ENCODE measurements at regions not wholly inside any gene's neighbourhood (a gene's known extent, or its start where the extent isn't known, plus 50 kb on each side); places are given as distances from the start of the nearest gene placed in this dataset.
"Not testable (repeated sequence)": the region's sequence is repeated elsewhere in the genome, so short reads cannot be mapped to it uniquely, and the experiment has no call there.

GRCh38 chr16:79836144-79836543 is 235.6 kb upstream of the MAF start:
- TF ChIP-seq CTCF (IDR thresholded peaks at IDR 0.05) = no peak
- H3K4me1 Mint-ChIP-seq (ENCODE audit: low read depth) = no peaks in the 10 kb centered on the region
- no peaks in the 10 kb centered on the region for H3K36me3 Mint-ChIP-seq (ENCODE audit: low read depth)
- no peak overlapping the region for H3K4me3 Mint-ChIP-seq (ENCODE audit: unreplicated experiment)
- H3K27ac Mint-ChIP-seq (ENCODE audit: unreplicated experiment) = no peak overlapping the region
- peaks cover 5% of the 10 kb centered on the region for H3K27me3 Mint-ChIP-seq (ENCODE audit: low read depth)
- H3K9me3 Mint-ChIP-seq (ENCODE audit: low read depth) = no peaks in the 10 kb centered on the region
- no peak for DNase-seq (ENCODE audit: low spot score)

DNA sequence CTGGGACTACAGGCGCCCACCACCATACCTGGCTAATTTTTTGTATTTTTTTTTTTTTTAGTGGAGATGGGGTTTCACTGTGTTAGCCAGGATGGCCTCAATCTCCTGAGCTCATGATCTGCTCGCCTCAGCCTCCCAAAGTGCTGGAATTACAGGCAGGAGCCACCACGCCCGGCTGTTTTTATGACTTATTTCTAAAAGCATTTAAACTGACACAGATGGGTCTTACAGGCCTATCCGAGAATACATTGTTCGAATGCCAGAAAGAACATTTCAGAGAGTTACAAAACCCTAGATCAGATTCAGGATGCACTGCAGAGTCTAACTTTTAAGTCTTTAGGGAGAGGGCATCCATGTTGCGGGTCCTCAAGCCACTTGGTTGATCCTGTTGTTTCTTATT is 234.7 kb upstream of the MAF start:
- Mint-ChIP-seq H3K4me1 (ENCODE audit: low read depth) (no peaks in the 10 kb centered on the region), H3K27me3 (ENCODE audit: low read depth) (peaks cover 3% of the 10 kb centered on the region), H3K4me3 (ENCODE audit: unreplicated experiment) (no peak overlapping the region), H3K9me3 (ENCODE audit: low read depth) (no peaks in the 10 kb centered on the region), H3K27ac (ENCODE audit: unreplicated experiment) (no peak overlapping the region), H3K36me3 (ENCODE audit: low read depth) (no peaks in the 10 kb centered on the region)
- TF ChIP-seq CTCF (IDR thresholded peaks at IDR 0.05) = no peak
- no peak for DNase-seq (ENCODE audit: low spot score)

DNA sequence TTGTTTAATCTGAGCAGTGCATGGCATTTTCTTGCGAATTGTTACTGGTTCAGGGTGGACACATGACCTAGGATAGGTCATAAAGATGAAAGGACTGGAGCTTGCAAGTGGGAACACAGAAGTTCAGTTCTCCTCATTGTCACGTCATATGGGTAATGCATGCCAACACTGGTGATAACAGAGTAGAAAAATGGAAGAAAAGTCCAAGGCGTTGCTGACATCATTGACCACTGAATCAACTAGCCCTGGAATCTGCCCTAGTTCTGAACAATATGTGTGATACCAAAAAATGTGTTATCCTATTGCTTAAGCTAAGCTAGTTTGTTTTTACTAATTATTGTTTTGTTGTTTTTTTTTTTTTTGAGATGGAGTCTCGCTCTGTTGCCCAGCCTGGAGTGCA is 234.2 kb upstream of the MAF start:
- peaks cover 3% of the 10 kb centered on the region for H3K27me3 Mint-ChIP-seq (ENCODE audit: low read depth)
- H3K9me3 Mint-ChIP-seq (ENCODE audit: low read depth) = no peaks in the 10 kb centered on the region
- no peak for DNase-seq (ENCODE audit: low spot score)
- no peak for TF ChIP-seq CTCF (IDR thresholded peaks at IDR 0.05)
- H3K27ac Mint-ChIP-seq (ENCODE audit: unreplicated experiment) = no peak overlapping the region
- no peaks in the 10 kb centered on the region for H3K4me1 Mint-ChIP-seq (ENCODE audit: low read depth)
- no peaks in the 10 kb centered on the region for H3K36me3 Mint-ChIP-seq (ENCODE audit: low read depth)
- no peak overlapping the region for H3K4me3 Mint-ChIP-seq (ENCODE audit: unreplicated experiment)

DNA sequence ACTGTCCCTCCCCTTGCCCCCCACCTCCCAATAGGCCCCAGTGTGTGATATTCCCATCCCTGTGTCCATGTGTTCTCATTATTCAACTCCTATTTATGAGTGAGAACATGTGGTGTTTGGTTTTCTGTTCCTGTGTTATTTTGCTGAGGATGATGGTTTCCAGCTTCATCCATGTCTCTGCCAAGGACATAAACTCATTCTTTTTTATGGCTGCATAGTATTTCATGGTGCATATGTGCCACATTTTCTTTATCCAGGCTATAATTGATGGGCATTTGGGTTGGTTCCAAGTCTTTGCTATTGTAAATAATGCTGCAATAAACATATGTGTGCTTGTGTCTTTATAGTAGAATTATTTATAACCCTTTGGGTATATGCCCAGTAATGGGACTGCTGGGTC is 233.5 kb upstream of the MAF start:
- not testable (repeated sequence) for H3K4me1 Mint-ChIP-seq (ENCODE audit: low read depth); H3K4me3 Mint-ChIP-seq (ENCODE audit: unreplicated experiment); H3K27ac Mint-ChIP-seq (ENCODE audit: unreplicated experiment); H3K9me3 Mint-ChIP-seq (ENCODE audit: low read depth); H3K36me3 Mint-ChIP-seq (ENCODE audit: low read depth); DNase-seq (ENCODE audit: low spot score); H3K27me3 Mint-ChIP-seq (ENCODE audit: low read depth)

GRCh38 chr16:79833559-79833958 is 233.0 kb upstream of the MAF start:
- H3K27me3 Mint-ChIP-seq (ENCODE audit: low read depth) = no peaks in the 10 kb centered on the region
- no peak overlapping the region for H3K4me3 Mint-ChIP-seq (ENCODE audit: unreplicated experiment)
- no peak for TF ChIP-seq CTCF (IDR thresholded peaks at IDR 0.05)
- no peak overlapping the region for H3K27ac Mint-ChIP-seq (ENCODE audit: unreplicated experiment)
- no peaks in the 10 kb centered on the region for H3K4me1 Mint-ChIP-seq (ENCODE audit: low read depth)
- H3K9me3 Mint-ChIP-seq (ENCODE audit: low read depth) = no peaks in the 10 kb centered on the region
- H3K36me3 Mint-ChIP-seq (ENCODE audit: low read depth) = no peaks in the 10 kb centered on the region
- no peak for DNase-seq (ENCODE audit: low spot score)

DNA sequence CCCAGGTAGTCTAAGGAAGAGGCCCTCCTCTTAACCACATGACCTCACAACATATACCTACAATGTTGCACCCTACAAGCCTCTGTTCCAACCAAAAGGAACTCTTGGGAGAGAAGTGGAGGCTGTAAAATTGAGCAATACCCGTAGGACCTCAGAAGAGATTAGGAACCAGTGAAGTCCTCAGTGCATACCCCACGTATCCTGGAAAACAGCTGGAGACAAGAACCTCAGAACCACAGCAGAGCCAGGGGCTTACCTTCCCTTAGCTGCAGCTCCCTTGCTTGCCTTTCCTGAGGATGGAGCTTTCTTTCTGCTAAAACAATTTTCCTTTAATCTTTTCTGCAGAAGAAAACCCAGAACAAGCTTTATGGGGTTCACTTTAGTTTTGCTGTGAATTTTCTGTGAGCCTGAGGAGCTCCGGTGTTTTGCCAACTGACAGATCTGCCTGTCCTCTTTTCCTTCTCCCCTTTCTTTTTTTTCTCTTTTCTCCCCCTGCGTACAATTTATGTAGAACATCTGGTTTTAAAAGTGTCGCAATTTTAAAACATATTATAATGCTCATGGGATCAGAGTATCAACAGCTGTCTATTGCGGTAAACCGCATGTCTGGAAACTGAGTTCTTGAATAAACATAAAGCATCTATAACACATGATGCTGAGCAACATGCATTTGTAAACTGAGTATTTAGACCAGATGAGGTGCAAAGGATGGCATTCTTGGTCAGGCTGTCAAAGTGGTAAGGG is 226.4 kb upstream of the MAF start:
- no peak for TF ChIP-seq CTCF (IDR thresholded peaks at IDR 0.05)
- H3K27ac Mint-ChIP-seq (ENCODE audit: unreplicated experiment) = no peak overlapping the region
- H3K27me3 Mint-ChIP-seq (ENCODE audit: low read depth) = peaks cover 3% of the 10 kb centered on the region
- no peak for DNase-seq (ENCODE audit: low spot score)
- no peaks in the 10 kb centered on the region for H3K36me3 Mint-ChIP-seq (ENCODE audit: low read depth)
- peaks cover 4% of the 10 kb centered on the region for H3K4me1 Mint-ChIP-seq (ENCODE audit: low read depth)
- no peak overlapping the region for H3K4me3 Mint-ChIP-seq (ENCODE audit: unreplicated experiment)
- H3K9me3 Mint-ChIP-seq (ENCODE audit: low read depth) = no peaks in the 10 kb centered on the region
